Mucosa of descending colon (tissue), 3 donors: ENCODE measurements at regions not wholly inside any gene's neighbourhood (a gene's known extent, or its start where the extent isn't known, plus 50 kb on each side); places are given as distances from the start of the nearest gene placed in this dataset.

Experiments used
- ATAC-seq: fragments of 200-7000 bp; cut with Tn5 transposase; one replicate; pipeline ENCODE4 v1.9.1; 2020; ENCODE audit warnings: mild to moderate bottlenecking, moderate library complexity
- DNase-seq, 3 donors: peaks; one replicate each; pipeline ENCODE4 v3.0.0-alpha.2; 2020
- H3K36me3 ChIP-seq: fragments of 200-600 bp; one replicate; pipeline ENCODE4 v1.8.0; 2021; ENCODE audit warnings: low read depth, mild to moderate bottlenecking
- H3K4me1 ChIP-seq: fragments of 200-600 bp; one replicate; pipeline ENCODE4 v1.8.0; 2021; ENCODE audit warnings: low read depth, mild to moderate bottlenecking
- H3K4me3 ChIP-seq: fragments of 200-600 bp; one replicate; pipeline ENCODE4 v1.8.0; 2021; ENCODE audit warnings: mild to moderate bottlenecking
- H3K9me3 ChIP-seq: fragments of 200-600 bp; one replicate; pipeline ENCODE4 v1.8.0; 2021; ENCODE audit warnings: mild to moderate bottlenecking
- intact Hi-C, 2 donors: fragments of 100-400 bp; cut with DNase I in 1 of 2; cut with micrococcal nuclease in 1 of 2; formaldehyde crosslinking; loops; one replicate each; pipeline versions ENCODE4 v1.11.0 to v1.11.1; 2022; cut with DNase I, micrococcal nuclease
- TF ChIP-seq, protein P1 (sequence below): fragments of 200-600 bp; IDR thresholded peaks from one replicate; pipeline ENCODE4 v1.8.0; 2022; ENCODE audit warnings: antibody characterized with exemption, mild to moderate bottlenecking
- donor health status: DM: no; HTN: no; CAD: no; lungs with moderate emphysema.
- donor health status: DM: no; HTN: no; CAD: no.
- donor health status: DM: no; HTN: yes; CAD: no.

GRCh38 chr19:28839455-28839854 lies 373.5 kb downstream of the UQCRFS1 start:
- no peak overlapping the region for H3K4me3 ChIP-seq
- no peaks in the 10 kb centered on the region for H3K36me3 ChIP-seq
- ATAC-seq: no peak
- no peaks in the 10 kb centered on the region for H3K4me1 ChIP-seq
- TF ChIP-seq, protein P1, sequence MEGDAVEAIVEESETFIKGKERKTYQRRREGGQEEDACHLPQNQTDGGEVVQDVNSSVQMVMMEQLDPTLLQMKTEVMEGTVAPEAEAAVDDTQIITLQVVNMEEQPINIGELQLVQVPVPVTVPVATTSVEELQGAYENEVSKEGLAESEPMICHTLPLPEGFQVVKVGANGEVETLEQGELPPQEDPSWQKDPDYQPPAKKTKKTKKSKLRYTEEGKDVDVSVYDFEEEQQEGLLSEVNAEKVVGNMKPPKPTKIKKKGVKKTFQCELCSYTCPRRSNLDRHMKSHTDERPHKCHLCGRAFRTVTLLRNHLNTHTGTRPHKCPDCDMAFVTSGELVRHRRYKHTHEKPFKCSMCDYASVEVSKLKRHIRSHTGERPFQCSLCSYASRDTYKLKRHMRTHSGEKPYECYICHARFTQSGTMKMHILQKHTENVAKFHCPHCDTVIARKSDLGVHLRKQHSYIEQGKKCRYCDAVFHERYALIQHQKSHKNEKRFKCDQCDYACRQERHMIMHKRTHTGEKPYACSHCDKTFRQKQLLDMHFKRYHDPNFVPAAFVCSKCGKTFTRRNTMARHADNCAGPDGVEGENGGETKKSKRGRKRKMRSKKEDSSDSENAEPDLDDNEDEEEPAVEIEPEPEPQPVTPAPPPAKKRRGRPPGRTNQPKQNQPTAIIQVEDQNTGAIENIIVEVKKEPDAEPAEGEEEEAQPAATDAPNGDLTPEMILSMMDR: no peak
- H3K9me3 ChIP-seq: no peaks in the 10 kb centered on the region
- no peak for DNase-seq
- intact Hi-C loops: no loop called here

DNA sequence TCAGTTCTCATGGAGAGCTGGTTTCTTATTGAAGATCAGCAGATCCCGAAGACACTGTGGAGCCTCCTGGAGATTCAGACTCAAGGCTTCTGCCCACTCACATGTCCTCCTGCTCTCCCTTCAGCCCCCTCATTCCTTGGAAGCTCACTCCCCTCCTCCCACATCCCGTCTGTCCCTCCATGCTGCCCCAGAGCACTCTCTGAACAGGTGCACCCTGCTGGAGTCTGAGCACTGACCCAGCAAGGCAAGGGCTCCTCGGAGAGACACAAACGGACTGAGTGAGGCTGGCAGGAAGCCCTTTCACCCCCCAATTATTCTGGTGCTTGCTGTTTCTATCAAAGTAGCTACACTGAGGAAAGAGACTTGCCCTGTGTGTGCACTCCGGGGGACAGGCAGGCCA lies 374.0 kb downstream of the UQCRFS1 start:
- intact Hi-C loops: no loop called here
- H3K4me3 ChIP-seq: no peak overlapping the region
- ATAC-seq (no peak), DNase-seq (no peak)
- H3K4me1 ChIP-seq: no peaks in the 10 kb centered on the region
- H3K9me3 ChIP-seq: no peaks in the 10 kb centered on the region
- no peaks in the 10 kb centered on the region for H3K36me3 ChIP-seq
- TF ChIP-seq, protein P1: no peak

DNA sequence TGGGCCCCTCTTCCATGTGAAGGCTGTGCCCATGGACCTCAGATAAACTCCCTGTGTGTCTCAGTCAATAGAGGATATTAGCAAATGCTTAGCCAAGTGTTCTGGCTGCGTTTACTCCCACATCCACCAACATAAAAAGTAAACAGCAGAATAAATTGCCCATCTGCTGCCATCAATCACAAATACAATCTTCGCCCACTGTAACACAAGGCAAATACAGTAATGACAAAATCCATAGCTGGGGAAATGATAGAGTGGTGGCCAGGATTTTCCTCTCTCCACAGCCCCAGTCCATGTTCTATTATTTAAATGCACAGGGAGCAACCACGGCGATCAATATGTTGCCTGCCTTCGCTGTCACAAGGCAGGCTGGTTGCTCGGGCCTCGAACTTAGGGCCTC lies 376.5 kb downstream of the UQCRFS1 start:
- no peak for DNase-seq
- Histone ChIP-seq H3K36me3 (no peaks in the 10 kb centered on the region), H3K4me1 (no peaks in the 10 kb centered on the region), H3K9me3 (no peaks in the 10 kb centered on the region), H3K4me3 (no peak overlapping the region)
- ATAC-seq: no peak
- intact Hi-C loops: no loop called here
- TF ChIP-seq, protein P1: no peak

GRCh38 chr19:28834996-28835395 lies 378.0 kb downstream of the UQCRFS1 start:
- Histone ChIP-seq H3K9me3 (no peaks in the 10 kb centered on the region), H3K4me3 (no peak overlapping the region), H3K4me1 (no peaks in the 10 kb centered on the region), H3K36me3 (no peaks in the 10 kb centered on the region)
- TF ChIP-seq, protein P1: no peak
- ATAC-seq (no peak), DNase-seq (no peak)
- intact Hi-C loops: no loop called here

DNA sequence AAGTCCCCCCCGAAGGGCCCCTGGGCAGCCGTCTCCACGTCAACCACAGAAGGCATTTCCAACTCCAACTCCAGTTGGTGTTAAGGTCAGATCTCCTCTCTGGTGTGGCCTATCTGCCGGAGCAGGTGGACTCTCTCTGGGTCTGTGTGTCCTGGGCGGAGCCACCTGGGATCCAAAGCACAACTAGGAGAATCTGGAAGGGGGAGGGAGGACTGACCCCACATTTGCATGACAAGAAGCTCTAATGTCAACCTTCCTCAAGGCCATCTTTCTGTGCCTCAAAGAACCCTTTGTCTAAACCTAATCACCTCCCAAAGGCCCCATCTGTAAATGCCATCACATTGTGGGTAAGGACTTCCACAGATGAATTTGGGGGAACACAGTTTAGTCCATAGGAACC lies 381.5 kb downstream of the UQCRFS1 start:
- TF ChIP-seq, protein P1: no peak
- intact Hi-C loops: no loop called here
- Histone ChIP-seq H3K4me1 (no peaks in the 10 kb centered on the region), H3K36me3 (no peaks in the 10 kb centered on the region), H3K4me3 (no peak overlapping the region), H3K9me3 (no peaks in the 10 kb centered on the region)
- ATAC-seq (no peak), DNase-seq (no peak)

- no peaks in the 10 kb centered on the region for H3K4me1 ChIP-seq
- no peaks in the 10 kb centered on the region for H3K9me3 ChIP-seq
- TF ChIP-seq, protein P1: no peak
- no peak overlapping the region for H3K4me3 ChIP-seq
- no peak for ATAC-seq
- H3K36me3 ChIP-seq: no peaks in the 10 kb centered on the region
- DNase-seq: no peak
- intact Hi-C loops: no loop called here
Observed at GRCh38 chr19:28829762-28830161, 383.2 kb downstream of the UQCRFS1 start.
